DOHH2 (cell line): ENCODE measurements at regions not wholly inside any gene's neighbourhood (a gene's known extent, or its start where the extent isn't known, plus 50 kb on each side); places are given as distances from the start of the nearest gene placed in this dataset.

Experiments used
- H3F3A ChIP-seq: fragments of 200-600 bp; sonication (generic), shearing (Covaris generic); 2 replicates; pipeline ENCODE4 v1.6.0; 2016; ENCODE audit warnings: antibody characterized with exemption, mild to moderate bottlenecking; ENCODE audit not compliant: control insufficient read depth, insufficient read depth
- H3K27ac ChIP-seq: fragments of 200-600 bp; sonication (generic); 2 replicates; pipeline ENCODE4 v1.5.1; 2014; ENCODE audit warnings: low read depth, mild to moderate bottlenecking, low read length, moderate library complexity
- H3K27me3 ChIP-seq: fragments of 200-600 bp; sonication (generic); 2 replicates; pipeline ENCODE4 v1.6.1; 2014; ENCODE audit warnings: mild to moderate bottlenecking, low read length, mixed read lengths; ENCODE audit not compliant: control insufficient read depth
- H3K36me3 ChIP-seq: fragments of 200-600 bp; sonication (generic); 2 replicates; pipeline ENCODE4 v1.6.1; 2014; ENCODE audit warnings: mild to moderate bottlenecking, low read length, moderate library complexity, mixed read lengths; ENCODE audit not compliant: control insufficient read depth
- H3K4me1 ChIP-seq: fragments of 200-600 bp; sonication (generic); 2 replicates; pipeline ENCODE4 v1.6.1; 2014; ENCODE audit warnings: mild to moderate bottlenecking, low read length, mixed read lengths; ENCODE audit not compliant: control insufficient read depth
- H3K4me2 ChIP-seq: fragments of 200-600 bp; sonication (generic); 2 replicates; pipeline ENCODE4 v1.6.0; 2014; ENCODE audit warnings: mild to moderate bottlenecking, low read length, moderate library complexity
- H3K4me3 ChIP-seq: fragments of 200-600 bp; sonication (generic); 2 replicates; pipeline ENCODE4 v1.5.1; 2014; ENCODE audit warnings: mild to moderate bottlenecking, low read length, mixed read lengths
- H3K79me2 ChIP-seq: fragments of 200-600 bp; sonication (generic); 2 replicates; pipeline ENCODE4 v1.6.1; 2014; ENCODE audit warnings: mild to moderate bottlenecking, low read length, mixed read lengths; ENCODE audit not compliant: control insufficient read depth
- H3K9me2 ChIP-seq: fragments of 200-600 bp; sonication (generic); replicated peaks from 2 replicates; pipeline ENCODE4 v1.6.1; 2014; ENCODE audit warnings: mild to moderate bottlenecking, low read length, mixed read lengths; ENCODE audit not compliant: control insufficient read depth
- H3K9me3 ChIP-seq: fragments of 200-600 bp; sonication (generic); 2 replicates; pipeline ENCODE4 v1.6.1; 2014; ENCODE audit warnings: antibody characterized with exemption, low read length, mixed read lengths; ENCODE audit not compliant: control insufficient read depth, insufficient read depth
- H4K20me1 ChIP-seq: fragments of 200-600 bp; sonication (generic); 2 replicates; pipeline ENCODE4 v1.6.0; 2014; ENCODE audit warnings: low read depth, mild to moderate bottlenecking, antibody characterized with exemption, low read length, moderate library complexity; ENCODE audit not compliant: control insufficient read depth, insufficient read depth
- CTCF ChIP-seq: fragments of 200-600 bp; sonication (generic); IDR thresholded peaks from one replicate; pipeline ENCODE4 v1.5.1; 2014; ENCODE audit warnings: antibody characterized with exemption, mild to moderate bottlenecking, low read depth, low read length; ENCODE audit not compliant: poor library complexity, severe bottlenecking
- EZH2phosphoT487 ChIP-seq: fragments of 200-600 bp; sonication (generic); IDR thresholded peaks from 2 replicates; pipeline ENCODE4 v1.6.1; 2017; ENCODE audit warnings: borderline replicate concordance, mild to moderate bottlenecking, antibody characterized with exemption, low read length, moderate library complexity, mixed read lengths

GRCh38 chr14:104519721-104520120 lies 59.8 kb upstream of the C14orf180 start:
- Histone ChIP-seq H3K36me3 (no peaks in the 10 kb centered on the region), H3F3A (no peaks in the 10 kb centered on the region), H3K27ac (no peak overlapping the region), H3K4me1 (no peaks in the 10 kb centered on the region), H3K9me2 (no peaks in the 10 kb centered on the region), H3K9me3 (no peaks in the 10 kb centered on the region), H3K4me3 (no peak overlapping the region), H3K79me2 (no peaks in the 10 kb centered on the region), H4K20me1 (no peaks in the 10 kb centered on the region), H3K4me2 (no peak overlapping the region), H3K27me3 (no peaks in the 10 kb centered on the region)
- no peak for TF ChIP-seq CTCF
- TF ChIP-seq EZH2phosphoT487, result no peak

- H3K9me3 ChIP-seq, result no peaks in the 10 kb centered on the region
- H3K27me3 ChIP-seq, result no peaks in the 10 kb centered on the region
- no peaks in the 10 kb centered on the region for H4K20me1 ChIP-seq
- no peaks in the 10 kb centered on the region for H3K79me2 ChIP-seq
- H3K4me3 ChIP-seq, result no peak overlapping the region
- no peaks in the 10 kb centered on the region for H3K9me2 ChIP-seq
- TF ChIP-seq EZH2phosphoT487 (no peak), CTCF (no peak)
- H3K4me2 ChIP-seq, result no peak overlapping the region
- H3K36me3 ChIP-seq, result no peaks in the 10 kb centered on the region
- no peak overlapping the region for H3K27ac ChIP-seq
- H3F3A ChIP-seq, result no peaks in the 10 kb centered on the region
- no peaks in the 10 kb centered on the region for H3K4me1 ChIP-seq
Measured at GRCh38 chr14:104520620-104521410, 58.7 kb upstream of the C14orf180 start.

- Histone ChIP-seq H3K4me1 (no peaks in the 10 kb centered on the region), H4K20me1 (no peaks in the 10 kb centered on the region), H3K4me2 (no peak overlapping the region), H3K36me3 (no peaks in the 10 kb centered on the region), H3K4me3 (no peak overlapping the region), H3K27me3 (no peaks in the 10 kb centered on the region), H3K27ac (no peak overlapping the region), H3K9me3 (no peaks in the 10 kb centered on the region), H3K9me2 (no peaks in the 10 kb centered on the region), H3K79me2 (no peaks in the 10 kb centered on the region), H3F3A (no peaks in the 10 kb centered on the region)
- TF ChIP-seq CTCF (no peak), EZH2phosphoT487 (no peak)
Measured at GRCh38 chr14:104521816-104522745, 57.5 kb upstream of the C14orf180 start.
